GM19023 (cell line): ENCODE measurements at regions not wholly inside any gene's neighbourhood (a gene's known extent, or its start where the extent isn't known, plus 50 kb on each side); places are given as distances from the start of the nearest gene placed in this dataset.

Source experiments
- ATAC-seq: cut with Tn5 transposase; IDR thresholded peaks from one replicate; pipeline ENCODE4 v1.9.1; 2021; ENCODE audit warnings: mild to moderate bottlenecking, moderate library complexity; ENCODE audit not compliant: unreplicated experiment

DNA sequence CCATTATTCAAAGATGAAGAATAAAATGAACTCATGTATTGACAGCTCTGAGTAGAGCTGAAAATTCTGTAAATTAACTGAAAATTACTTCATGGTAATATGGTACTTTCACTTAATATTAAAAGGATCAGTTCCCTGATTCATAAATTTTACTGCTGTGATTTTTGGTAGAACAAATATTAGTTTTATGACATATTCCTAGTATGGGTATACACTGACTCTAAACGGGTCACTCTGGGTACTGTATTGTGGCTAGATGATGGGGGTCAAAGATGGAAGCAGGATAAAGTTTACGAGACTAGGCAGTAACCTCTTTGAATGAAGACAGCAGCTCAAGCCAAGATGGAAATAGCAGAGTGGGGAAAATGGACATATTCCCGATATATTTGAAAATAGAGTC lies 135.5 kb downstream of the NUAK1 start:
- no peak for ATAC-seq

DNA sequence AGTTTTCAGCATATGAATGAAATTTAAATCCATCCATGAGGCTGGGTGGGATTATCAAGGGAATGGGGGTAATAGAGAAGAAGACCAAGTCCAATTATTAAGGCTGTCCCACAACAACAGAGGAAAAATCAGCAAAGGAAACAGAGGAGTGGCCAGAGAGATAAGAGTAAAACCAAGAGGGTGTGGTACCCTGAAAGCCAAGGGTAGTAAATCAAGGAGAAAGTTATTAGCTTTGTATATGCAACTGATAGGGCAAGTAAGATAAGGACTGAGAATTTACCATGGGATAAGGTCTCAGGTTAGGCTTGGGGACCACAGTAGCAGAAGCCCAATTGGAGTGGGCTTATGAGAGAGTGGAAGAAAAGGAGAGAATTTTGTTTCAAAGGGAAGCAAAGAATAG lies 134.5 kb downstream of the NUAK1 start:
- ATAC-seq: no peak

DNA sequence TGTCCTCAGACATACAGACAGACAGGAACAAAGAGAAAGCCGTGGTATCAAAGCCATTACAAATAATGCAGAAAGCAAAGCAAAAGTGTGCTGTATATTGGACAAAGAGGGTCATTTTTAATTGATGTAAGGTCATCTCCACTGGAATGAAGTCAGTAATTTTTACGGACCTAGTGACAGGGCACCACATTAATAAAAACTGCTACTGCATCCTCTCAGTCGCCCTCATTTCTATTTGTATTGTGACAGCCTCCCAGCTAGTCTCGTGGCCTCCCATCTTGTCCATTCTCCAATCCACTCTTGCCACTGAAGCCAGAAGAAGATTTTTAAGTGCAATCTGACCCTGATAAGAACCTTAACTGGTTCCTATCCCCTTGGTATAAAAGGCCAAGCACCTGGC lies 132.4 kb downstream of the NUAK1 start:
- ATAC-seq: no peak

DNA sequence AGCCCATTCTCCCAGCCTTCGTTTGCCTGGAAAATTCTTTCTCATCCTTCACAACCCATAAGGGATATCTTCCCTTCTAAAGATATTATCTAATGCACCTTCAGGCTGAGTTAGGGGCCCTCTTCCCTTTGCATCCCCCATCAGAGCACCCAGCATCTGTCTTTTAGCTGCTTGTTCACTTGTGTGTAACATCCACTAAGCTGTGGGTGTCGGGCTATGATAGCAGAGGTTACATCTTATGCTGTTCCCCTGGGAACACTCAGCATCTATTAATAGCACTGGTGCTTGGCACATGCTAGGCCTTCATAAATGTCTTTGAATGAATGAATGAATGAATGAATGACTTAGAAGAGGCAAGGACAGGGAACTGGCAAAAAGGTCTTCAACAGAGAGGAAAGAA lies 131.8 kb downstream of the NUAK1 start:
- no peak for ATAC-seq

GRCh38 chr12:106010741-106011140 lies 128.0 kb downstream of the NUAK1 start:
- no peak for ATAC-seq
